Small intestine (tissue), 7 donors: ENCODE measurements at regions not wholly inside any gene's neighbourhood (a gene's known extent, or its start where the extent isn't known, plus 50 kb on each side); places are given as distances from the start of the nearest gene placed in this dataset.

Experiments used
- DNase-seq, 2 donors: peaks; one replicate each; pipeline versions ENCODE4 v3.0.0 to v3.0.0-alpha.2; 2013
- FAIRE-seq: peaks from 2 replicates; lab custom pipeline; 2012; peaks lifted over from hg19 to GRCh38; lab: Jason Lieb, UNC
- H3K27ac ChIP-seq, 3 donors: one replicate each; pipeline ENCODE4 v1.5.1; 2013; ENCODE audit warnings: low read length in 2 of 3, mild to moderate bottlenecking in 2 of 3, control low read depth in 1 of 3, inconsistent platforms in 1 of 3, low read depth in 1 of 3, moderate library complexity in 1 of 3
- H3K27me3 ChIP-seq, 3 donors: one replicate each; pipeline ENCODE4 v1.6.1; 2013; ENCODE audit warnings: low read length in 3 of 3, inconsistent platforms in 1 of 3; ENCODE audit not compliant: control insufficient read depth in 3 of 3, insufficient read depth in 3 of 3
- H3K36me3 ChIP-seq, 3 donors: one replicate each; pipeline ENCODE4 v1.6.1; 2013; ENCODE audit warnings: low read length in 3 of 3, inconsistent platforms in 1 of 3, low read depth in 1 of 3, mild to moderate bottlenecking in 1 of 3, moderate library complexity in 1 of 3; ENCODE audit not compliant: control insufficient read depth in 3 of 3, insufficient read depth in 2 of 3
- H3K4me1 ChIP-seq, 3 donors: one replicate each; pipeline ENCODE4 v1.6.1; 2013; ENCODE audit warnings: low read length in 2 of 3, inconsistent platforms in 1 of 3, low read depth in 1 of 3, mild to moderate bottlenecking in 1 of 3, moderate library complexity in 1 of 3; ENCODE audit not compliant: control insufficient read depth in 3 of 3, insufficient read depth in 2 of 3
- H3K4me3 ChIP-seq, 3 donors: one replicate each; pipeline ENCODE4 v1.5.1; 2013; ENCODE audit warnings: low read length in 3 of 3, control low read depth in 1 of 3, inconsistent platforms in 1 of 3, low read depth in 1 of 3, mild to moderate bottlenecking in 1 of 3, moderate library complexity in 1 of 3
- H3K9me3 ChIP-seq, 2 donors: one replicate each; pipeline ENCODE4 v1.6.1; 2013; ENCODE audit warnings: low read depth in 1 of 2, low read length in 1 of 2; ENCODE audit not compliant: control insufficient read depth in 2 of 2, insufficient read depth in 1 of 2
- WGBS, 3 donors: extraction: QIAGEN DNeasy Blood & Tissue Kit; methylation state at CpG; one replicate each; pipeline ENCODE4 v1.1.7; 2013; 5-methylcytosine and 5-hydroxymethylcytosine counted together
- donor health status: healthy with polysubstance abuse.
- donor health status: control.
- donor health status: control.
- donor health status: Bipolar disorder and iron deficiency.
- donor health status: healthy.

DNA sequence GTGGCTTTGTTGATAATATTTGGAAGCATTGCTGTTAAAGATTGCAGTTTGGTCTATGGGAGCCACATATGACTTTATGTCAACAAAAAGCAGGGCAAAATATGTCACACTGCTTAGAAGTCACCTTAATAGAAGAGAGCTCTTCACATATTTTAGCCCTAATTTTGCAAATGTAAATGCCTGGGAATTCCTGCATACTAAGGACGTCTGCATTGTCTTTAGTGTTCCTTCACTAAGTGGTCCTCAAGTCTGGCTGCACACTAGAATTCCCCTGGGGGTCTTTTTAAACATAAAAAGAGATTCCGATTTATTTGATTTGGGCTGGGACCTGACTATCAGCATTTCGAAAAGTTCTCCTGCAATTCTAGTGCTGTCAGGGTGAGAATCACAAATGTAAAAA lies 495.1 kb upstream of the FAM241A start:
- H3K27ac ChIP-seq = no peak overlapping the region
- no peak for FAIRE-seq
- 81% methylated on average over 3 of the region's 3 CpGs for WGBS, 3 donors

DNA sequence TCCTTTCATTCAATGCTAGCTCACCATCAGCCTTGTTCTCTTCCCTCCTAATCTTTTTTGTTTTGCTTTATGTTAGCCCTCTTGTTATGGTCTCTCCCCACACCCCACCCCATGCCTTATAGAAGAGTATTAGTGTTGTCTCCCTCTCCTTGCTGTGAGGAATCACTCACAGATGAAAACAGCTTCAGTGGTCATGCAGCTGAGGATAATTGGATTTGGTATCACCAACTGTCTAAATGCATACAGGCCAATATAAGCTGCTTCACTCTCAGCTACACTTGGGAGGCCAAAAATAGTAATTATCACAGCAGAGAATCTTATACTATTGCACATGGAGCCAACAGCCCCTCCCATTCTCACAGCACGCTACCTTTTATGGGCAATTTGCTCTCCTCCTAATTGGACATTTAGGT lies 494.6 kb upstream of the FAM241A start:
- Histone ChIP-seq H3K36me3 (no peaks in the 10 kb centered on the region), H3K4me3 (no peak overlapping the region), H3K27me3 (no peaks in the 10 kb centered on the region), H3K4me1 (no peaks in the 10 kb centered on the region), H3K27ac (no peak overlapping the region), H3K9me3 (no peaks in the 10 kb centered on the region)
- 75 to 94% (median 79%) methylated on average over 1 of the region's 1 CpG for WGBS, 3 donors
- no peak for DNase-seq
- FAIRE-seq = no peak

More for the DNA sequence above, 495.1 kb upstream of the FAM241A start:
- DNase-seq = no peak
- Histone ChIP-seq H3K27me3 (no peaks in the 10 kb centered on the region), H3K36me3 (no peaks in the 10 kb centered on the region), H3K4me3 (no peak overlapping the region), H3K4me1 (no peaks in the 10 kb centered on the region), H3K9me3 (no peaks in the 10 kb centered on the region)

DNA sequence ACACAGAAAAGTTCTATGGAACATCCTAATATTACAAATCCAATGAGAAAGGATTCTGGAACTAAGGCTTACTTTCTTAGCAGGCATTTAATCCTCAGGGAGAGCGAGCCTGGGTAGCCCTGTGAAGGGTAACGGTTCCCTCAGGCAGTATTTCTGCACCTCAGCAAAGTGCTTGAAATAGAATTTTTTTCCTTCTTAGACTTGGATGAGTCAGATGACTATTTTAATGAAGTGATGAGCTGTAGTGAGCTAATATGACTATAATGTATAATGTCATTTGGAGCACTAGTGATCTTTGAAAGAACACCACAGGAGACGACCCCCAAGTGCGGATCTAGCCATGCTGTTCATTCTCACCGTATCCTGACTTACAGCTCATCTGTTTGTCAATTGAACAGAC lies 493.0 kb upstream of the FAM241A start:
- WGBS, 3 donors = 63 to 77% (median 75%) methylated on average over 5 of the region's 5 CpGs

DNA sequence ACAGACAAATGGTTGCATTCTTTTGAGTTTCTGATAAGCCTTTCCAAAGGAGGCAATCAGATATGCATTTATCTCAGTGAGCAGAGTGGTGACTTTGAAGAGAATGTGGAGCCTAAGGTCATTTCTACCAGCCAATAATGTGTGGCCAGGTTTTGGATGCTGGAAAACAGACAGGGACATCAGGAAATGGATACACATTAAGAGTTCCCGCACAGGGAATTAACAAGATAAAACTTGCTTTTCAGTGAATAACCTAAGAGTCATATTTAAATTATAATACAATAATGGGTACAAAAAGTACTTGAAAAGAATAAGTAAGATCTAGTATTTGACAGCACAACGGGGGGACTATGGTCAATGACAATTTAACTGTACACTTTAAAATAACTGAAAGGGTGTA lies 492.3 kb upstream of the FAM241A start:
- H3K9me3 ChIP-seq = no peaks in the 10 kb centered on the region
- H3K27me3 ChIP-seq = no peaks in the 10 kb centered on the region
- H3K4me1 ChIP-seq = no peaks in the 10 kb centered on the region
- WGBS, 3 donors = 76 to 88% (median 86%) methylated on average over 2 of the region's 2 CpGs
- H3K36me3 ChIP-seq = no peaks in the 10 kb centered on the region
- no peak overlapping the region for H3K27ac ChIP-seq
- no peak for FAIRE-seq
- DNase-seq = no peak
- H3K4me3 ChIP-seq = no peak overlapping the region

More for the DNA sequence above, 493.0 kb upstream of the FAM241A start:
- no peaks in the 10 kb centered on the region for H3K36me3 ChIP-seq
- no peaks in the 10 kb centered on the region for H3K4me1 ChIP-seq
- H3K9me3 ChIP-seq = no peaks in the 10 kb centered on the region
- H3K27ac ChIP-seq = no peak overlapping the region
- no peaks in the 10 kb centered on the region for H3K27me3 ChIP-seq
- DNase-seq (no peak), FAIRE-seq (no peak)
- no peak overlapping the region for H3K4me3 ChIP-seq

DNA sequence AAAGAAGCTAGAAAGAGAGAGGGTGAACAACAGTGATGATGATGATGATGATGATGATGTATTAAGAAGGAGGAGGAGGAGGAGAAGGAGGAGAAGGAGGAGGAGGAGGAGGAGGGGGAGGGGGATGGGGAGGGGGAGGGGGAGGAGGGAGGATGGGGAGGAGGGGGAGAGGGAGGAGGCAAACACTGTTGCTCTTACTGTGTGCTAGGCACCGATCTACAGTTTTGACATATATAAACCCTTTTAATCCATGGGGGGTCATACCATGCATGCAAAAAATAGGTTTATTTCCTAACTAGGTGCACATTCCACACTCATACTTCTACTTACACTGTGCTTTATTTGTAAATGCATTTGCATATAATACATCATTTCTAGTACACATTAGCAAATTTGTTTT lies 482.8 kb upstream of the FAM241A start:
- WGBS, 3 donors = 77 to 100% (median 91%) methylated on average over 1 of the region's 1 CpG
- H3K36me3 ChIP-seq = no peaks in the 10 kb centered on the region

DNA sequence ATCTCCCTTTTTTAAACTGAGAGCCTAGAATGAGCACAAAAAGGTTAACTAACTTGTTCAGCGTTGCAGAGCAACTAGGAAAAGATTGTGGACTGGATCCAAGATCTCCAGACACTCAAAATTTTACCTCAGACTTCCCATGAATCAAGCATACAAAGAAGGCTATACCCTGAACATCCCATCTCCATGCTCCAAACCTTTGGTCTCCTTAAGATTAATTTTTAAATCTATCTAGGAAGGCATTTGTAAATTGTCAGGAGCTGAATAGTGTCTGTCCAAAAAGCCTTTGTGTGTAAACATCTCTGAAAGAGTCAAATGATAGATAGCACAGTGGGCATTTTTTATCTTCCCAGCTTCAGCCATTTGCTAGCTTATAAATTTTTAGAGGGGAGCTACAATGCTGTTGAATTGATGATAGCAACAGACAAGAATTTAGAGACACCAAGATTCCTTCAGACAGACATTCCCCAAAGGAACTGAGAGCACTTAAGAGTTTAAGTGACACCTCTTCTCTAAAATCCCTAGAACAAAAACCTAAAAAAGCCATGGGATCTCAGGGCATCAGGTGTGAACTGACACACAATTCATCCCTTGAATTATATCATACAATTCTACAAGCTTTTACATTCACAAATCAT lies 480.8 kb upstream of the FAM241A start:
- DNase-seq = no peak
- no peak overlapping the region for H3K27ac ChIP-seq
- no peaks in the 10 kb centered on the region for H3K4me1 ChIP-seq
- H3K9me3 ChIP-seq = no peaks in the 10 kb centered on the region
- no peaks in the 10 kb centered on the region for H3K27me3 ChIP-seq
- FAIRE-seq = no peak
- no peaks in the 10 kb centered on the region for H3K36me3 ChIP-seq
- 14 to 43% (median 16%) methylated on average over 1 of the region's 1 CpG for WGBS, 3 donors
- no peak overlapping the region for H3K4me3 ChIP-seq

More for the DNA sequence above, 482.8 kb upstream of the FAM241A start:
- H3K4me1 ChIP-seq = no peaks in the 10 kb centered on the region
- DNase-seq (no peak), FAIRE-seq (no peak)
- H3K4me3 ChIP-seq = no peak overlapping the region
- H3K27ac ChIP-seq = no peak overlapping the region
- H3K9me3 ChIP-seq = no peaks in the 10 kb centered on the region
- H3K27me3 ChIP-seq = no peaks in the 10 kb centered on the region

DNA sequence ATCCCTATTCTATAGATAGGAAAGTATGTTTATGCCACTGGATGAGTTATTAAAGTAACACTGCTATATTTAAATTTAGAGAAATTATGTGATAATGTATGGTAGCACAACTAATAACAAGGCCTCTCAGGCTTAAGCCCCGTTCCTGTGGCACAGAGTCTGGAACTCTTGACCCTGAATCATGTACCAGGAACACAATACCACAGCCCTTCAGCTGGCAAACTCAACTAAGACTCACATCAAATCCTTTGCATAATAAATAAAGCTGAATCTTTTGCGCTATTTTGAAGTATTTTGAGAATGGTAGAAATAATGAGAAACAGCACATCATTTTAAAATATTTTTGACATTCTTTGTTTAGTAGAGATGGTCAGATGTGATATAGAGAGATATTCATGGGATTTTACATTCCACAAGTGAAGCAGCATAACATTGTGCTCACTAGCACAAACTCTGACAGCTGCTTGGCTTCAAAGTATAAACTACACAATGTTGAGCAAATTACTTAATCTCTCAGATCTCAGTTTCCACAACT lies 478.4 kb upstream of the FAM241A start:
- no peaks in the 10 kb centered on the region for H3K36me3 ChIP-seq
- no peak for FAIRE-seq

DNA sequence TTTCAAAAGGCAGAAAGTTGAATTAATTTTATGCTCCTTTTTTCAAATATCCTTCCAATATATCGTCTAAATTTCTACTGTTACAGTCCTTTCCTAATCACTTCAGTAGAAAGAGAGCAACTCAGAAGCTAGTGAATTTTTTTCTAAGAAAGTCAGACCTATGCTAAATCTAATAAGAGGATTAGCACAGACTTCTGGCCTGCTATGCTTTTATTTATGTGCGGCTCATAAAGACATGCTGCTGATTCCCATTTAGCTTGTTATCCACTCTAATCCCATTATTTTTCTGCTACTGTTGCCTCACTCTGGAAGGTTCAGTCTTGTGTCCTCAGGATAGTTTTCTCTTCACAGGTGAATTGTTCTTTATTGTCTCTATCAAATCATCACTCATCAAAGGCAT lies 473.5 kb upstream of the FAM241A start:
- 59 to 73% (median 65%) methylated on average over 2 of the region's 2 CpGs for WGBS, 3 donors
- no peaks in the 10 kb centered on the region for H3K36me3 ChIP-seq
- no peak overlapping the region for H3K4me3 ChIP-seq
- H3K9me3 ChIP-seq = no peaks in the 10 kb centered on the region
- H3K4me1 ChIP-seq = no peaks in the 10 kb centered on the region
- no peak for DNase-seq
- no peaks in the 10 kb centered on the region for H3K27me3 ChIP-seq
- FAIRE-seq = no peak
- no peak overlapping the region for H3K27ac ChIP-seq

More for the DNA sequence above, 478.4 kb upstream of the FAM241A start:
- no peak overlapping the region for H3K27ac ChIP-seq
- 65 to 72% (median 70%) methylated on average over 2 of the region's 2 CpGs for WGBS, 3 donors
- H3K4me1 ChIP-seq = no peaks in the 10 kb centered on the region
- no peak overlapping the region for H3K4me3 ChIP-seq
- no peaks in the 10 kb centered on the region for H3K9me3 ChIP-seq
- DNase-seq = no peak
- no peaks in the 10 kb centered on the region for H3K27me3 ChIP-seq

DNA sequence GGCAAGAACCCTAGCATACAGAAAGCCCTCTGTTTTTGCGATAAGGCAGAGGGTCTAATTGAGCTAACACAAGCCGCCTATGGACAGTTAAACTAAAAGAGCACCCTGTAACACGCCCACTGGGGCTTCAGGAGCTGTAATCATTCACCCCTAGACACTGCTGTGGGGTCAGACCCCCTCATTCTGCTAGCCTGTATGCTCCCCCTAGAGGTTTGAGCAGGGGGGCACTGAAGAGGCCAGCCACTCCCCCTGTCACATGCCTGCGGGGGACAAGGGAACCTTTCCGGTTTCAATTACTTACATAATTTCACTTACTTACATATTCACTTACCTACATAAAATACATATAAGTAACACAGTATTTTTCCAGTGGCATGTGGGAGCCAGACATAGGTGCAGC lies 469.5 kb upstream of the FAM241A start:
- whole genome bisulfite sequencing, 3 donors = 68 to 88% (median 86%) methylated on average over 5 of the region's 5 CpGs
- H3K27me3 ChIP-seq = no peaks in the 10 kb centered on the region
- no peaks in the 10 kb centered on the region for H3K9me3 ChIP-seq
- DNase-seq (no peak), FAIRE-seq (no peak)
- no peaks in the 10 kb centered on the region for H3K36me3 ChIP-seq
- H3K4me1 ChIP-seq = no peaks in the 10 kb centered on the region
- H3K4me3 ChIP-seq = no peak overlapping the region
- H3K27ac ChIP-seq = no peak overlapping the region
